ENCODE measurements at regions not wholly inside any gene's neighbourhood (a gene's known extent, or its start where the extent isn't known, plus 50 kb on each side); places are given as distances from the start of the nearest gene placed in this dataset.

- TF ChIP-seq CTCF (IDR thresholded peaks at IDR 0.05; ENCODE audit: poor library complexity) (no peak), EZH2 (IDR thresholded peaks at IDR 0.05; ENCODE audit: borderline replicate concordance) (no peak)
Measured at GRCh38 chr2:120520454-120520853, 174.5 kb downstream of the INHBB start.

All from hepatocyte (in vitro differentiated cells).